HEK293T (cell line): ENCODE measurements at regions not wholly inside any gene's neighbourhood (a gene's known extent, or its start where the extent isn't known, plus 50 kb on each side); places are given as distances from the start of the nearest gene placed in this dataset.

Experiments used
- CTBP1 ChIP-seq: fragments of 450-650 bp; IDR thresholded peaks from 2 replicates; pipeline ENCODE4 v1.6.1; 2016; ENCODE audit warnings: borderline replicate concordance
- NFRKB ChIP-seq: fragments of 450-650 bp; IDR thresholded peaks from 2 replicates; pipeline ENCODE4 v1.6.1; 2016; ENCODE audit warnings: mild to moderate bottlenecking, moderate library complexity
- TARDBP ChIP-seq: fragments of 450-650 bp; IDR thresholded peaks from 2 replicates; pipeline ENCODE4 v1.6.1; 2016

GRCh38 chr4:141933978-141934377 is 297.6 kb downstream of the IL15 start:
- TF ChIP-seq TARDBP, result no peak
- no peak for TF ChIP-seq CTBP1
- TF ChIP-seq NFRKB, result no peak
